Thyroid gland (tissue), 4 donors: ENCODE measurements at regions not wholly inside any gene's neighbourhood (a gene's known extent, or its start where the extent isn't known, plus 50 kb on each side); places are given as distances from the start of the nearest gene placed in this dataset.

ENCODE experiments used
- DNase-seq, 2 donors: peaks; one replicate each; pipeline ENCODE4 v3.0.0-alpha.2; 2019
- H3K27ac ChIP-seq, 3 donors: fragments of 200-600 bp; sonication (generic); 1 replicate in 2 of 3; 2 replicates in 1 of 3; pipeline ENCODE4 v1.5.1; 2016 to 2019; ENCODE audit warnings: mild to moderate bottlenecking in 1 of 3, moderate library complexity in 1 of 3
- H3K27me3 ChIP-seq: fragments of 200-600 bp; sonication (generic); one replicate; pipeline ENCODE4 v1.5.1; 2019
- H3K36me3 ChIP-seq, 2 donors: fragments of 200-600 bp; sonication (generic); one replicate each; pipeline ENCODE4 v1.5.1; 2016 to 2019
- H3K4me1 ChIP-seq, 2 donors: fragments of 200-600 bp; sonication (generic); one replicate each; pipeline ENCODE4 v1.5.1; 2017 to 2019
- H3K4me3 ChIP-seq, 3 donors: fragments of 200-600 bp; sonication (generic); replicated peaks in 1 of 3; 1 replicate in 2 of 3; 2 replicates in 1 of 3; pipeline ENCODE4 v1.5.1; 2016; ENCODE audit warnings: mild to moderate bottlenecking in 1 of 3
- H3K9me3 ChIP-seq: fragments of 200-600 bp; sonication (generic); one replicate; pipeline ENCODE4 v1.5.1; 2017
- CTCF ChIP-seq, 6 experiments: fragments of 200-600 bp in 3 of 6; fragments of 450-650 bp in 3 of 6; sonication (generic) in 3 of 6; IDR thresholded peaks; one replicate each; pipeline ENCODE4 v1.5.1; 2016 to 2019; ENCODE audit warnings: antibody characterized with exemption in 6 of 6, mild to moderate bottlenecking in 2 of 6, inconsistent platforms in 1 of 6, moderate library complexity in 1 of 6
- POLR2A ChIP-seq, 2 donors: fragments of 450-650 bp; IDR thresholded peaks; one replicate each; pipeline ENCODE4 v1.6.1; 2017; ENCODE audit warnings: antibody characterized with exemption in 2 of 2, mild to moderate bottlenecking in 2 of 2, moderate library complexity in 1 of 2
- WGBS, 2 donors: methylation state at CpG; one replicate each; pipeline ENCODE4 v1.1.5; 2017; 5-methylcytosine and 5-hydroxymethylcytosine counted together
- intact Hi-C: fragments of 100-400 bp; cut with DNase I; formaldehyde crosslinking; loops from one replicate; pipeline ENCODE4 v1.15.1; 2023

- Histone ChIP-seq H3K4me3 (no peak overlapping the region), H3K9me3 (no peaks in the 10 kb centered on the region), H3K27ac (no peak overlapping the region), H3K36me3 (no peaks in the 10 kb centered on the region), H3K4me1 (no peaks in the 10 kb centered on the region), H3K27me3 (no peaks in the 10 kb centered on the region)
- intact Hi-C loops = no loop called here
- WGBS, 2 donors = 90 to 91% methylated on average over 1 of the region's 1 CpG
- TF ChIP-seq POLR2A (IDR thresholded peaks at IDR 0.05) (no peak), CTCF (IDR thresholded peaks at IDR 0.05) (no peak)
- no peak for DNase-seq
Observed at GRCh38 chr12:22904485-22904884, 279.5 kb downstream of the ETNK1 start.

GRCh38 chr12:22916241-22916640 lies 291.3 kb downstream of the ETNK1 start:
- intact Hi-C loops = no loop called here
- H3K36me3 ChIP-seq = no peaks in the 10 kb centered on the region
- DNase-seq = no peak
- no peaks in the 10 kb centered on the region for H3K9me3 ChIP-seq
- WGBS, 2 donors = 51% methylated on average over 4 of the region's 4 CpGs
- no peaks in the 10 kb centered on the region for H3K27me3 ChIP-seq
- TF ChIP-seq CTCF (IDR thresholded peaks at IDR 0.05) (no peak), POLR2A (IDR thresholded peaks at IDR 0.05) (no peak)
- H3K4me3 ChIP-seq = no peak overlapping the region
- no peaks in the 10 kb centered on the region for H3K4me1 ChIP-seq
- no peak overlapping the region for H3K27ac ChIP-seq

GRCh38 chr12:22916815-22917214 lies 291.8 kb downstream of the ETNK1 start:
- no peak for DNase-seq
- no peaks in the 10 kb centered on the region for H3K9me3 ChIP-seq
- H3K36me3 ChIP-seq = no peaks in the 10 kb centered on the region
- WGBS, 2 donors = 54 to 59% methylated on average over 4 of the region's 4 CpGs
- H3K27me3 ChIP-seq = no peaks in the 10 kb centered on the region
- intact Hi-C loops = no loop called here
- no peak overlapping the region for H3K27ac ChIP-seq
- no peaks in the 10 kb centered on the region for H3K4me1 ChIP-seq
- no peak overlapping the region for H3K4me3 ChIP-seq
- no peak for TF ChIP-seq CTCF (IDR thresholded peaks at IDR 0.05)
- no peak for TF ChIP-seq POLR2A (IDR thresholded peaks at IDR 0.05)

GRCh38 chr12:22919883-22920282 lies 294.9 kb downstream of the ETNK1 start:
- no peak overlapping the region for H3K4me3 ChIP-seq
- no peaks in the 10 kb centered on the region for H3K9me3 ChIP-seq
- WGBS, 2 donors = 88 to 89% methylated on average over 3 of the region's 3 CpGs
- no peaks in the 10 kb centered on the region for H3K4me1 ChIP-seq
- TF ChIP-seq POLR2A (IDR thresholded peaks at IDR 0.05) (no peak), CTCF (IDR thresholded peaks at IDR 0.05) (no peak)
- intact Hi-C loops = no loop called here
- no peaks in the 10 kb centered on the region for H3K36me3 ChIP-seq
- no peak overlapping the region for H3K27ac ChIP-seq
- DNase-seq = no peak
- H3K27me3 ChIP-seq = no peaks in the 10 kb centered on the region

- 65 to 70% methylated on average over 2 of the region's 2 CpGs for WGBS, 2 donors
- no peak overlapping the region for H3K27ac ChIP-seq
- no peak overlapping the region for H3K4me3 ChIP-seq
- H3K27me3 ChIP-seq = no peaks in the 10 kb centered on the region
- intact Hi-C loops = no loop called here
- H3K36me3 ChIP-seq = no peaks in the 10 kb centered on the region
- no peak for TF ChIP-seq POLR2A (IDR thresholded peaks at IDR 0.05)
- no peak for TF ChIP-seq CTCF (IDR thresholded peaks at IDR 0.05)
- no peak for DNase-seq
- no peaks in the 10 kb centered on the region for H3K4me1 ChIP-seq
- H3K9me3 ChIP-seq = no peaks in the 10 kb centered on the region
Observed at GRCh38 chr12:22923768-22924167, 298.8 kb downstream of the ETNK1 start.
